Stimulated activated CD4-positive, alpha-beta T cell treated with anti-CD3 and anti-CD28 coated beads, Interleukin-4, amount 100 ng/mL, for 24 hours (primary cell): ENCODE measurements at regions not wholly inside any gene's neighbourhood (a gene's known extent, or its start where the extent isn't known, plus 50 kb on each side); places are given as distances from the start of the nearest gene placed in this dataset.
A peak's percentile ranks its signal among the peaks of the same experiment; 100 is the strongest.
"Not testable (repeated sequence)": the region's sequence is repeated elsewhere in the genome, so short reads cannot be mapped to it uniquely, and the experiment has no call there.

Experiments used
- DNase-seq: peaks from one replicate; pipeline ENCODE4 v3.0.0-alpha.2; 2020

GRCh38 chr6:137625100-137625661 is 131.0 kb upstream of the OLIG3 start:
- no peak for DNase-seq

GRCh38 chr6:137625808-137626207 is 131.6 kb upstream of the OLIG3 start:
- no peak for DNase-seq

- no peak for DNase-seq
These were observed 136.5 kb upstream of the OLIG3 start for GRCh38 chr6:137630666-137631065.

GRCh38 chr6:137631323-137631722 is 137.1 kb upstream of the OLIG3 start:
- no peak for DNase-seq

- not testable (repeated sequence) for DNase-seq
These were observed 140.0 kb upstream of the OLIG3 start for GRCh38 chr6:137634177-137634576.

- no peak for DNase-seq
These were observed 142.9 kb upstream of the OLIG3 start for GRCh38 chr6:137637121-137637520.

GRCh38 chr6:137638926-137639706 is 144.9 kb upstream of the OLIG3 start:
- no peak for DNase-seq

GRCh38 chr6:137640086-137640485 is 145.9 kb upstream of the OLIG3 start:
- DNase-seq, result no peak

- peak; percentile 70 for DNase-seq
These were observed 147.4 kb upstream of the OLIG3 start for GRCh38 chr6:137641474-137642077.

GRCh38 chr6:137643210-137643609 is 149.0 kb upstream of the OLIG3 start:
- not testable (repeated sequence) for DNase-seq

- DNase-seq, result not testable (repeated sequence)
These were observed 149.4 kb upstream of the OLIG3 start for GRCh38 chr6:137643644-137644043.

GRCh38 chr6:137645850-137646249 is 151.7 kb upstream of the OLIG3 start:
- DNase-seq, result no peak

- no peak for DNase-seq
These were observed 152.3 kb upstream of the OLIG3 start for GRCh38 chr6:137646484-137646883.

- DNase-seq, result no peak
These were observed 153.7 kb upstream of the OLIG3 start for GRCh38 chr6:137647762-137648447.

GRCh38 chr6:137650720-137651119 is 156.5 kb upstream of the OLIG3 start:
- DNase-seq, result no peak

GRCh38 chr6:137651178-137651577 is 157.0 kb upstream of the OLIG3 start:
- DNase-seq, result no peak

- DNase-seq, result no peak
These were observed 157.6 kb upstream of the OLIG3 start for GRCh38 chr6:137651591-137652335.

- DNase-seq, result no peak
These were observed 158.9 kb upstream of the OLIG3 start for GRCh38 chr6:137652961-137653705.

GRCh38 chr6:137653706-137654059 is 159.5 kb upstream of the OLIG3 start:
- no peak for DNase-seq

GRCh38 chr6:137654365-137654981 is 160.3 kb upstream of the OLIG3 start:
- DNase-seq, result no peak

GRCh38 chr6:137655291-137655690 is 161.1 kb upstream of the OLIG3 start:
- no peak for DNase-seq

GRCh38 chr6:137656735-137657134 is 162.5 kb upstream of the OLIG3 start:
- DNase-seq, result no peak
